Endothelial cell of umbilical vein (primary cell): ENCODE measurements at regions not wholly inside any gene's neighbourhood (a gene's known extent, or its start where the extent isn't known, plus 50 kb on each side); places are given as distances from the start of the nearest gene placed in this dataset.
"Not testable (repeated sequence)": the region's sequence is repeated elsewhere in the genome, so short reads cannot be mapped to it uniquely, and the experiment has no call there.

Source experiments
- BruUV-seq: library from RNA; stranded (reverse); fragments of 400-500 nt; replicated peaks from 2 replicates; lab custom pipeline; 2021; lab: Mats Ljungman, UMichigan
- CTCF ChIA-PET: fragments of 300-600, 350-600 bp; sonication (Branson Sonifier 250); formaldehyde crosslinking; loops from one replicate; lab custom pipeline; 2021; ENCODE audit warnings: antibody characterized with exemption, inconsistent platforms; lab: Charles Lee
- POLR2A ChIA-PET: fragments of 300-600, 350-600 bp; sonication (Branson Sonifier 250); formaldehyde crosslinking; loops from one replicate; lab custom pipeline; 2021; ENCODE audit warnings: antibody characterized with exemption, inconsistent platforms; lab: Charles Lee
- DNase-seq: peaks from one replicate; pipeline ENCODE4 v3.0.0-alpha.2; 2011; ENCODE audit warnings: low read depth, low spot score
- FAIRE-seq: peaks from 2 replicates; lab custom pipeline; 2011; peaks lifted over from hg19 to GRCh38; lab: Jason Lieb, UNC
- H2AFZ ChIP-seq: 2 replicates; pipeline ENCODE4 v1.6.0; 2012; ENCODE audit warnings: low read depth, low read length, control low read depth, inconsistent platforms
- H3K27ac ChIP-seq: 2 replicates; pipeline ENCODE4 v1.5.1; 2011; ENCODE audit warnings: low read depth, mild to moderate bottlenecking, control low read depth, low read length, moderate library complexity; ENCODE audit not compliant: insufficient read depth
- H3K27me3 ChIP-seq, 2 experiments: 2 replicates each; pipeline versions ENCODE4 v1.6.0 to v1.6.1; 2011; ENCODE audit warnings: low read length in 2 of 2, mixed read lengths in 1 of 2; ENCODE audit not compliant: control insufficient read depth in 2 of 2, insufficient read depth in 2 of 2
- H3K36me3 ChIP-seq, 2 experiments: 2 replicates in 1 of 2; 3 replicates in 1 of 2; pipeline ENCODE4 v1.5.1; 2011; ENCODE audit warnings: low read length in 2 of 2, mild to moderate bottlenecking in 1 of 2, moderate library complexity in 1 of 2; ENCODE audit not compliant: control insufficient read depth in 2 of 2, insufficient read depth in 2 of 2; ENCODE audit errors: extremely low read depth in 1 of 2
- H3K4me1 ChIP-seq: 3 replicates; pipeline ENCODE4 v1.5.1; 2011; ENCODE audit warnings: mild to moderate bottlenecking, low read length; ENCODE audit not compliant: control insufficient read depth, insufficient read depth; ENCODE audit errors: extremely low read depth
- H3K4me2 ChIP-seq: 2 replicates; pipeline ENCODE4 v1.6.1; 2011; ENCODE audit warnings: low read length, control low read depth, mixed read lengths; ENCODE audit not compliant: insufficient read depth
- H3K4me3 ChIP-seq, 3 experiments: fragments of 200-600 bp in 1 of 3; sonication (generic), shearing (Covaris generic) in 1 of 3; replicated peaks in 1 of 3; 2 replicates each; pipeline ENCODE4 v1.5.1; 2011 to 2016; ENCODE audit warnings: control low read depth in 3 of 3, low read length in 3 of 3, mild to moderate bottlenecking in 2 of 3, inconsistent platforms in 1 of 3, low read depth in 1 of 3, moderate library complexity in 1 of 3; ENCODE audit not compliant: insufficient read depth in 1 of 3
- H3K79me2 ChIP-seq: 2 replicates; pipeline ENCODE4 v1.6.0; 2012; ENCODE audit warnings: low read length, inconsistent platforms; ENCODE audit not compliant: control insufficient read depth, insufficient read depth
- H3K9ac ChIP-seq: replicated peaks from 2 replicates; pipeline ENCODE3; 2011; ENCODE audit warnings: low read length, control low read depth; ENCODE audit not compliant: insufficient read depth; ENCODE audit errors: extremely low read depth
- H3K9me1 ChIP-seq: replicated peaks from 3 replicates; pipeline ENCODE4 v1.6.0; 2011; ENCODE audit warnings: mild to moderate bottlenecking, low read length; ENCODE audit not compliant: control insufficient read depth, insufficient read depth; ENCODE audit errors: extremely low read depth
- H3K9me3 ChIP-seq: replicated peaks from 2 replicates; pipeline ENCODE4 v1.5.1; 2012; ENCODE audit warnings: low read length, inconsistent platforms; ENCODE audit not compliant: control insufficient read depth, insufficient read depth
- H4K20me1 ChIP-seq: replicated peaks from 2 replicates; pipeline ENCODE3; 2011; ENCODE audit warnings: mild to moderate bottlenecking, low read length; ENCODE audit not compliant: control insufficient read depth, insufficient read depth; ENCODE audit errors: extremely low read depth
- FOS ChIP-seq: IDR thresholded peaks from 2 replicates; pipeline ENCODE4 v1.6.1; 2011; ENCODE audit warnings: mild to moderate bottlenecking, low read length, moderate library complexity, borderline replicate concordance; ENCODE audit not compliant: insufficient read depth
- dilution Hi-C: fragments of 300-500 bp; cut with MboI; formaldehyde crosslinking; loops from one replicate; pipeline ENCODE4 v1.15.0; 2019; ENCODE audit warnings: low sequenced_read_pairs; ENCODE audit not compliant: extremely low pct_ligation_motif_present
- intact Hi-C: fragments of 100-400 bp; cut with micrococcal nuclease; formaldehyde crosslinking; loops from one replicate; pipeline ENCODE4 v1.10.0; 2022
- TF ChIP-seq, protein P1 (sequence below), 2 donors: IDR thresholded peaks; 1 replicate in 1 of 2; 2 replicates in 1 of 2; pipeline ENCODE4 v1.5.1; 2011; ENCODE audit warnings: low read length in 2 of 2, mild to moderate bottlenecking in 2 of 2, moderate library complexity in 2 of 2, control low read depth in 1 of 2, inconsistent platforms in 1 of 2, low read depth in 1 of 2; ENCODE audit not compliant: insufficient read depth in 1 of 2; ENCODE audit errors: extremely low read depth in 1 of 2

DNA sequence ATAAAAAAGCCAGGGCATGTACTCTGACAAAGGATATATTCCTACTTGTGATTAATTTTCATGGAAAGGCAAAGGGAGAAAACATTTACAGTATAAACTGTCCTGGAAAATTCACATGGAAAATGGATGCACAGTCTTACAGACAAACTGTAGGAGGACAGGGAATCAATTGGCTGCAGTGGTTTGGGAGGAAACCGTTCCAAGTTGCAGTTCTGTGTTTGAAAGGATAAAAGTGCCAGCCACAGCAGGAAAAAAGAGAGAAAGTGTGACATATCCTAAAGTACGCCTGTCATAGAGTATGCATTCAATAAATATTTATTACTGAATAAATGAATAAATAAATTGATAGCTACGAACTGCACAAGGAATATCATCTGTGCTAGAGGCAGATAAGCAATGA is 462.9 kb downstream of the RAB38 start:
- H3K4me3 ChIP-seq, result no peak overlapping the region
- DNase-seq, result no peak
- no peak overlapping the region for H2AFZ ChIP-seq
- no peaks in the 10 kb centered on the region for H3K4me1 ChIP-seq
- no peak overlapping the region for H3K4me2 ChIP-seq
- BruUV-seq, result no TSS peak
- H3K27me3 ChIP-seq, result no peaks in the 10 kb centered on the region
- no peak for TF ChIP-seq FOS
- TF ChIP-seq, protein P1, sequence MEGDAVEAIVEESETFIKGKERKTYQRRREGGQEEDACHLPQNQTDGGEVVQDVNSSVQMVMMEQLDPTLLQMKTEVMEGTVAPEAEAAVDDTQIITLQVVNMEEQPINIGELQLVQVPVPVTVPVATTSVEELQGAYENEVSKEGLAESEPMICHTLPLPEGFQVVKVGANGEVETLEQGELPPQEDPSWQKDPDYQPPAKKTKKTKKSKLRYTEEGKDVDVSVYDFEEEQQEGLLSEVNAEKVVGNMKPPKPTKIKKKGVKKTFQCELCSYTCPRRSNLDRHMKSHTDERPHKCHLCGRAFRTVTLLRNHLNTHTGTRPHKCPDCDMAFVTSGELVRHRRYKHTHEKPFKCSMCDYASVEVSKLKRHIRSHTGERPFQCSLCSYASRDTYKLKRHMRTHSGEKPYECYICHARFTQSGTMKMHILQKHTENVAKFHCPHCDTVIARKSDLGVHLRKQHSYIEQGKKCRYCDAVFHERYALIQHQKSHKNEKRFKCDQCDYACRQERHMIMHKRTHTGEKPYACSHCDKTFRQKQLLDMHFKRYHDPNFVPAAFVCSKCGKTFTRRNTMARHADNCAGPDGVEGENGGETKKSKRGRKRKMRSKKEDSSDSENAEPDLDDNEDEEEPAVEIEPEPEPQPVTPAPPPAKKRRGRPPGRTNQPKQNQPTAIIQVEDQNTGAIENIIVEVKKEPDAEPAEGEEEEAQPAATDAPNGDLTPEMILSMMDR (IDR thresholded peaks at IDR 0.05; ENCODE audit: extremely low read depth in 1 of 2, insufficient read depth in 1 of 2, low read depth in 1 of 2, low read length in 2 of 2), result no peak
- H3K36me3 ChIP-seq, result no peaks in the 10 kb centered on the region
- H3K27ac ChIP-seq, result no peak overlapping the region
- no peaks in the 10 kb centered on the region for H3K9me1 ChIP-seq
- no peaks in the 10 kb centered on the region for H3K79me2 ChIP-seq
- ChIA-PET CTCF (no interaction called here), POLR2A (no interaction called here)
- intact Hi-C loops (no loop called here), dilution Hi-C loops (no loop called here)
- H3K9me3 ChIP-seq, result no peaks in the 10 kb centered on the region
- no peak for FAIRE-seq
- no peaks in the 10 kb centered on the region for H4K20me1 ChIP-seq
- H3K9ac ChIP-seq, result no peak overlapping the region

DNA sequence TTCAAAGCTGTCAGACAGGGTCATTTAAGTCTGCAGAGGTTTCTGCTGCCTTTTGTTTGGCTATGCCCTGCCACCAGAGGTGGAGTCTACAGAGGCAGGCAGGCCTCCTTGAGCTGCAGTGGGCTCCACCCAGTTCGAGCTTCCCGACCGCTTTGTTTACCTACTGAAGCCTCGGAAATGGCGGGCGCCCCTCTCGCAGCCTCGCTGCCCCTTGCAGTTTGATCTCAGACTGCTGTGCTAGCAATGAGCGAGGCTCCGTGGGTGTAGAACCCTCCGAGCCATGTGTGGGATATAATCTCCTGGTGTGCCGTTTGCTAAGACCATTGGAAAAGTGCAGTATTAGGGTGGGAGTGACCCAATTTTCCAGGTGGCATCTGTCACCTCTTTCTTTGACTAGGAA is 471.7 kb downstream of the RAB38 start:
- FAIRE-seq, H3K9ac ChIP-seq, H2AFZ ChIP-seq, H3K36me3 ChIP-seq, H3K9me1 ChIP-seq, H3K27me3 ChIP-seq, intact Hi-C loops, H3K4me3 ChIP-seq, CTCF ChIA-PET, dilution Hi-C loops, POLR2A ChIA-PET, H4K20me1 ChIP-seq, H3K79me2 ChIP-seq, BruUV-seq, H3K9me3 ChIP-seq, H3K27ac ChIP-seq, H3K4me1 ChIP-seq, H3K4me2 ChIP-seq, DNase-seq: not testable (repeated sequence)
